ENCODE measurements at regions not wholly inside any gene's neighbourhood (a gene's known extent, or its start where the extent isn't known, plus 50 kb on each side); places are given as distances from the start of the nearest gene placed in this dataset.

DNA sequence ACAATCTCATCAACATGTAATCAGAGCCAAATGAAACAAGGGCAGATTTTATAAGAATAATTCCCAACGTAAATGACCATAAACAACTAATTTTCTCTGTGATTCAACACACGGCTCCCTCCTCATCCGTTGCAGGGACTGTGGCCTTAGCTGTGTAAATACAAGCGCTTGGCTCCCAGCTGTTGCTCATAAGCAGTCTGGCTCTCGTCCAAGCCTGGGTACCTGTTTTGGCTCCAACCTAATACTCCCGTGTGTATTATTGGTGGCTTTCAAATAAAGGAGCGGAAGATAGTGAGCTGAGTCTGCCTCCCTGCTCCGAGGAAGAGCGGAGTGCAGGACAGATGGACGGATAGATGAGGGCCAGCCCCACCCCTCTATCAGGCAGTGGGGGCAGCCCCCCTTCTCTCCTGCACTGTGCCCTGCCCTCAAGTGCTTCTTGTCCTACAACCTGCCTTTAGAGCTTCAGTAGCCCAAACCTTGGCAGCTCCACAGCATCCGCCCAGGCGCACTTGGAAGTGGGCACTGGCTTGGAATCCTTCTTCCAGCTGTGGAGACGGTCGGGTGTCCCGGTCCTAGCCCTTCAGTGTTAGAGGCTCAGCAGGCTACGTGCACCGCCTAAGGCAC, 670.9 kb downstream of the BRD1 start:
- no peak for TF ChIP-seq EP300 (IDR thresholded peaks at IDR 0.05)
- TF ChIP-seq, protein P1, sequence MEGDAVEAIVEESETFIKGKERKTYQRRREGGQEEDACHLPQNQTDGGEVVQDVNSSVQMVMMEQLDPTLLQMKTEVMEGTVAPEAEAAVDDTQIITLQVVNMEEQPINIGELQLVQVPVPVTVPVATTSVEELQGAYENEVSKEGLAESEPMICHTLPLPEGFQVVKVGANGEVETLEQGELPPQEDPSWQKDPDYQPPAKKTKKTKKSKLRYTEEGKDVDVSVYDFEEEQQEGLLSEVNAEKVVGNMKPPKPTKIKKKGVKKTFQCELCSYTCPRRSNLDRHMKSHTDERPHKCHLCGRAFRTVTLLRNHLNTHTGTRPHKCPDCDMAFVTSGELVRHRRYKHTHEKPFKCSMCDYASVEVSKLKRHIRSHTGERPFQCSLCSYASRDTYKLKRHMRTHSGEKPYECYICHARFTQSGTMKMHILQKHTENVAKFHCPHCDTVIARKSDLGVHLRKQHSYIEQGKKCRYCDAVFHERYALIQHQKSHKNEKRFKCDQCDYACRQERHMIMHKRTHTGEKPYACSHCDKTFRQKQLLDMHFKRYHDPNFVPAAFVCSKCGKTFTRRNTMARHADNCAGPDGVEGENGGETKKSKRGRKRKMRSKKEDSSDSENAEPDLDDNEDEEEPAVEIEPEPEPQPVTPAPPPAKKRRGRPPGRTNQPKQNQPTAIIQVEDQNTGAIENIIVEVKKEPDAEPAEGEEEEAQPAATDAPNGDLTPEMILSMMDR (IDR thresholded peaks at IDR 0.05), result no peak
